ENCODE measurements at regions not wholly inside any gene's neighbourhood (a gene's known extent, or its start where the extent isn't known, plus 50 kb on each side); places are given as distances from the start of the nearest gene placed in this dataset.

- TF ChIP-seq MAX (IDR thresholded peaks at IDR 0.05) (no peak), EGR1 (IDR thresholded peaks at IDR 0.05) (no peak), TAF1 (IDR thresholded peaks at IDR 0.05; ENCODE audit: low read depth) (no peak)
Measured at GRCh38 chr3:144622845-144623244, 651.2 kb downstream of the DIPK2A start.
